Spleen (tissue), 11 donors: ENCODE measurements at regions not wholly inside any gene's neighbourhood (a gene's known extent, or its start where the extent isn't known, plus 50 kb on each side); places are given as distances from the start of the nearest gene placed in this dataset.
A peak's percentile ranks its signal among the peaks of the same experiment; 100 is the strongest.
"Not testable (repeated sequence)": the region's sequence is repeated elsewhere in the genome, so short reads cannot be mapped to it uniquely, and the experiment has no call there.

Experiments
- DNase-seq: peaks from one replicate; pipeline ENCODE4 v3.0.0-alpha.2; 2020
- H3K27ac ChIP-seq, 8 donors: fragments of 200-600 bp; sonication (generic) in 7 of 8; 1 replicate in 4 of 8; 2 replicates in 4 of 8; pipeline versions ENCODE4 v1.5.0 to v1.8.0; 2016 to 2021; ENCODE audit warnings: inconsistent platforms in 4 of 8, mild to moderate bottlenecking in 4 of 8, moderate library complexity in 1 of 8
- H3K27me3 ChIP-seq, 7 donors: fragments of 200-600 bp; sonication (generic) in 6 of 7; replicated peaks in 1 of 7; 1 replicate in 4 of 7; 2 replicates in 3 of 7; pipeline versions ENCODE4 v1.5.0 to v1.8.0; 2016 to 2021; ENCODE audit warnings: inconsistent platforms in 3 of 7, mild to moderate bottlenecking in 1 of 7
- H3K36me3 ChIP-seq, 6 donors: fragments of 200-600 bp; sonication (generic) in 5 of 6; 1 replicate in 4 of 6; 2 replicates in 2 of 6; pipeline versions ENCODE4 v1.5.0 to v1.8.0; 2016 to 2021; ENCODE audit warnings: inconsistent platforms in 2 of 6
- H3K4me1 ChIP-seq, 6 donors: fragments of 200-600 bp; sonication (generic) in 5 of 6; 1 replicate in 3 of 6; 2 replicates in 3 of 6; pipeline versions ENCODE4 v1.5.0 to v1.8.0; 2016 to 2021; ENCODE audit warnings: inconsistent platforms in 3 of 6
- H3K4me3 ChIP-seq, 8 donors: fragments of 200-600 bp; sonication (generic) in 7 of 8; 1 replicate in 4 of 8; 2 replicates in 4 of 8; pipeline versions ENCODE4 v1.5.0 to v1.8.0; 2016 to 2021; ENCODE audit warnings: inconsistent platforms in 4 of 8, mild to moderate bottlenecking in 4 of 8, moderate library complexity in 2 of 8
- H3K9me3 ChIP-seq, 8 donors: fragments of 200-600 bp; sonication (generic) in 7 of 8; 1 replicate in 4 of 8; 2 replicates in 4 of 8; pipeline versions ENCODE4 v1.5.0 to v1.8.0; 2016 to 2021; ENCODE audit warnings: inconsistent platforms in 4 of 8
- POLR2A ChIP-seq, 3 donors: fragments of 450-650 bp; IDR thresholded peaks; one replicate each; pipeline ENCODE4 v1.5.1; 2017; ENCODE audit warnings: antibody characterized with exemption in 3 of 3, mild to moderate bottlenecking in 1 of 3
- POLR2AphosphoS5 ChIP-seq, 3 donors: sonication (generic); formaldehyde crosslinking; IDR thresholded peaks; one replicate each; pipeline ENCODE4 v1.5.1; 2017; ENCODE audit warnings: antibody characterized with exemption in 3 of 3
- WGBS, 5 donors: extraction: QIAGEN DNeasy Blood & Tissue Kit in 3 of 5; methylation state at CpG; one replicate each; pipeline versions ENCODE4 v1.1.5 to v1.1.7; 2013 to 2018; 5-methylcytosine and 5-hydroxymethylcytosine counted together
- intact Hi-C: fragments of 100-400 bp; cut with DNase I; formaldehyde crosslinking; loops from one replicate; pipeline ENCODE4 v1.15.0; 2023; ENCODE audit warnings: low total_unique reads
- TF ChIP-seq, protein P1 (sequence below), 11 experiments: fragments of 200-600 bp in 7 of 11; fragments of 450-650 bp in 4 of 11; sonication (generic) in 4 of 11; IDR thresholded peaks in 8 of 11; conservative IDR thresholded peaks in 3 of 11; 1 replicate in 7 of 11; 2 replicates in 4 of 11; pipeline versions ENCODE4 v1.4.0 to v1.8.0; 2016 to 2021; ENCODE audit warnings: antibody characterized with exemption in 11 of 11, inconsistent platforms in 4 of 11, mild to moderate bottlenecking in 1 of 11
- donor health status: healthy with polysubstance abuse.
- donor health status: DM: no; HTN: no; CAD: no; lungs with moderate emphysema.
- donor health status: DM: no; HTN: no; CAD: no.
- donor health status: Bipolar disorder and iron deficiency.
- donor health status: healthy.
- donor health status: DM: no; HTN: no; CAD: no.
- donor health status: DM: yes; HTN: yes; CAD: no.

- peaks cover 0 to 6% (median 0%) of the 10 kb centered on the region in 8 donors for H3K9me3 ChIP-seq
- no peaks in the 10 kb centered on the region for H3K27me3 ChIP-seq
- no peaks in the 10 kb centered on the region for H3K36me3 ChIP-seq
- 79 to 84% (median 81%) methylated on average over 8 to 11 of the region's 11 CpGs for WGBS, 5 donors
- H3K27ac ChIP-seq, result no peak overlapping the region
- H3K4me3 ChIP-seq, result no peak overlapping the region
- TF ChIP-seq, protein P1, sequence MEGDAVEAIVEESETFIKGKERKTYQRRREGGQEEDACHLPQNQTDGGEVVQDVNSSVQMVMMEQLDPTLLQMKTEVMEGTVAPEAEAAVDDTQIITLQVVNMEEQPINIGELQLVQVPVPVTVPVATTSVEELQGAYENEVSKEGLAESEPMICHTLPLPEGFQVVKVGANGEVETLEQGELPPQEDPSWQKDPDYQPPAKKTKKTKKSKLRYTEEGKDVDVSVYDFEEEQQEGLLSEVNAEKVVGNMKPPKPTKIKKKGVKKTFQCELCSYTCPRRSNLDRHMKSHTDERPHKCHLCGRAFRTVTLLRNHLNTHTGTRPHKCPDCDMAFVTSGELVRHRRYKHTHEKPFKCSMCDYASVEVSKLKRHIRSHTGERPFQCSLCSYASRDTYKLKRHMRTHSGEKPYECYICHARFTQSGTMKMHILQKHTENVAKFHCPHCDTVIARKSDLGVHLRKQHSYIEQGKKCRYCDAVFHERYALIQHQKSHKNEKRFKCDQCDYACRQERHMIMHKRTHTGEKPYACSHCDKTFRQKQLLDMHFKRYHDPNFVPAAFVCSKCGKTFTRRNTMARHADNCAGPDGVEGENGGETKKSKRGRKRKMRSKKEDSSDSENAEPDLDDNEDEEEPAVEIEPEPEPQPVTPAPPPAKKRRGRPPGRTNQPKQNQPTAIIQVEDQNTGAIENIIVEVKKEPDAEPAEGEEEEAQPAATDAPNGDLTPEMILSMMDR (IDR thresholded peaks at IDR 0.05 in 8 of 11, conservative IDR thresholded peaks at IDR 0.05 in 3 of 11), result no peak
- TF ChIP-seq POLR2A (IDR thresholded peaks at IDR 0.05), result no peak
- no peak for TF ChIP-seq POLR2AphosphoS5 (IDR thresholded peaks at IDR 0.05)
- no peaks in the 10 kb centered on the region for H3K4me1 ChIP-seq
- intact Hi-C loops, result no loop called here
- DNase-seq, result peak; percentile 68
Measured at GRCh38 chr7:81233208-81233940, 314.5 kb upstream of the SEMA3C start.

- intact Hi-C loops, result no loop called here
- no peaks in the 10 kb centered on the region for H3K4me1 ChIP-seq
- no peak for TF ChIP-seq POLR2A (IDR thresholded peaks at IDR 0.05)
- TF ChIP-seq POLR2AphosphoS5 (IDR thresholded peaks at IDR 0.05), result no peak
- TF ChIP-seq, protein P1 (IDR thresholded peaks at IDR 0.05 in 8 of 11, conservative IDR thresholded peaks at IDR 0.05 in 3 of 11), result no peak
- no peaks in the 10 kb centered on the region for H3K36me3 ChIP-seq
- no peaks in the 10 kb centered on the region for H3K27me3 ChIP-seq
- DNase-seq, result peak; percentile 63
- no peak overlapping the region for H3K27ac ChIP-seq
- WGBS, 5 donors, result 54 to 75% (median 63%) methylated on average over 8 of the region's 8 CpGs
- no peak overlapping the region for H3K4me3 ChIP-seq
- H3K9me3 ChIP-seq, result peaks cover 0 to 6% (median 0%) of the 10 kb centered on the region in 8 donors
Measured at GRCh38 chr7:81232084-81232799, 313.4 kb upstream of the SEMA3C start.

- DNase-seq, result no peak
- peaks cover 0 to 6% (median 0%) of the 10 kb centered on the region in 8 donors for H3K9me3 ChIP-seq
- TF ChIP-seq POLR2A (IDR thresholded peaks at IDR 0.05) (no peak), POLR2AphosphoS5 (IDR thresholded peaks at IDR 0.05) (no peak)
- H3K27me3 ChIP-seq, result no peaks in the 10 kb centered on the region
- no peak overlapping the region for H3K27ac ChIP-seq
- no peak overlapping the region for H3K4me3 ChIP-seq
- intact Hi-C loops, result no loop called here
- H3K36me3 ChIP-seq, result no peaks in the 10 kb centered on the region
- WGBS, 5 donors, result 70 to 81% (median 78%) methylated on average over 5 of the region's 5 CpGs
- H3K4me1 ChIP-seq, result no peaks in the 10 kb centered on the region
Measured at GRCh38 chr7:81231301-81231838, 312.5 kb upstream of the SEMA3C start.

DNA sequence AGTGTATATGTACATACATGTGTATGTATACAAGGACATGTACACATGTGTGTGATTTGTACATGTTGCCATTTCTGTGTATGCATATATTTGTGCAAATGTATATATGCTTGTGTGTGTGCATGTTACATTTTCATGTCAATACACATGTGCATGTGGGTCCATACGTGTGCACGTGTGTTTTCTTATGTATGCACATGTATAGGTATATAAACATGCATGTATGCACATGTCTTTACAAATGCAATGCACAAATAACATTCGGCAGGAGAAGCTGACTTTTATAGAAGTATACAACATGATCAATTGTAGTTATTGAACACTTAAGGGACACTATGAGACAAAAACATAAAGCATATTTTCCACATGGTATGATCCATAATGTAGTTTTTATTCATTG is 307.4 kb upstream of the SEMA3C start:
- Histone ChIP-seq H3K27ac (no peak overlapping the region), H3K36me3 (no peaks in the 10 kb centered on the region), H3K27me3 (no peaks in the 10 kb centered on the region), H3K4me3 (no peak overlapping the region), H3K4me1 (no peaks in the 10 kb centered on the region), H3K9me3 (peaks cover 0 to 26% (median 14%) of the 10 kb centered on the region in 8 donors)
- TF ChIP-seq, protein P1 (IDR thresholded peaks at IDR 0.05 in 8 of 11, conservative IDR thresholded peaks at IDR 0.05 in 3 of 11), result no peak
- TF ChIP-seq POLR2AphosphoS5 (IDR thresholded peaks at IDR 0.05) (no peak), POLR2A (IDR thresholded peaks at IDR 0.05) (no peak)
- intact Hi-C loops, result no loop called here
- 88 to 97% (median 92%) methylated on average over 3 of the region's 3 CpGs for WGBS, 5 donors
- no peak for DNase-seq

DNA sequence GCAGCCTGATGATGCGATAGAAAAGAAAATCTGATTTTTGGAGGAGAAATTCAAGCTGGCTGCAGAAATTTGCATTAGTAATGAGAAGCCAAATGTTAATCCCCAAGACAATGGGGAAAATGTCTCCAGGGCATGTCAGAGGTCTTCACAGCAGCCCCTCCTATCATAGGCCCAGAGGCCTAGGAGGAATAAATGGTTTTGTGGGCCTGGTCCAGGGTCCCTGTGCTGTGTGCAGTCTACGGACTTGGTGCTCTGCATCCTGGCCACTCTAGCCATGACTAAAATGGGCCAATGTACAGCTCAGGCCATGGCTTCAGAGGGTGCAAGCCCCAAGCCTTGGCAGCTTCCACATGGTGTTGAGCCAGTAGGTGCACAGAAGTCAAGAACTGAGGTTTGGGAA is 303.8 kb upstream of the SEMA3C start:
- WGBS, 5 donors, result 87 to 96% (median 92%) methylated on average over 2 of the region's 2 CpGs
- peaks cover 0 to 26% (median 14%) of the 10 kb centered on the region in 8 donors for H3K9me3 ChIP-seq
- H3K36me3 ChIP-seq, H3K4me3 ChIP-seq, H3K27ac ChIP-seq, intact Hi-C loops, H3K27me3 ChIP-seq, H3K4me1 ChIP-seq, DNase-seq: not testable (repeated sequence)
